ENCODE measurements at regions not wholly inside any gene's neighbourhood (a gene's known extent, or its start where the extent isn't known, plus 50 kb on each side); places are given as distances from the start of the nearest gene placed in this dataset.

- TF ChIP-seq CTCF (IDR thresholded peaks at IDR 0.05; ENCODE audit: poor library complexity): no peak
- TF ChIP-seq EZH2phosphoT487 (IDR thresholded peaks at IDR 0.05; ENCODE audit: low read depth, severe bottlenecking, unreplicated experiment): no peak
These were observed 957.8 kb downstream of the NXPH1 start for GRCh38 chr7:9391221-9391620.

Measured in hepatocyte (in vitro differentiated cells).